ENCODE measurements at regions not wholly inside any gene's neighbourhood (a gene's known extent, or its start where the extent isn't known, plus 50 kb on each side); places are given as distances from the start of the nearest gene placed in this dataset.

DNA sequence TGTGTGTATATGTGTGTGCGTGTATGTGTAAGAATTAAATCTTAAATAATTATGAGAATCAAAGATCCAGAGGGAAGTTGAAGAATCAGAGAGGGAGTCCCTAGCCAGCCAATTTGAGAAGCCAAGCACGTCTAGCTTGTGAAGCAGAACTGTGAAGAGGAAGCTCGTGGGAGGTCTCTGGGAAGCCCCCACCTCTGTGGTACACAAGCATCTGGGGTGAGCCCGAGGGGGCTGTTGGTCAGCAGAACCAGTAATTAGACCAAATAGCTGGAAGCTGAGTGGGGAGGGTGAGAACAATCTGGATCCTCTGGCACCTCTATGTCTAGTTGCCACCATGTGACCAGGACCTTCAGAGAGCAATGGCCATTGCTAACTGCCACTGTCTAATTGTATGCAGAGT is 162.7 kb upstream of the ADRA1D start:
- no peaks in the 10 kb centered on the region for H4K20me1 ChIP-seq (replicated peaks; ENCODE audit: control insufficient read depth, extremely low read depth, insufficient read depth, low read length)
- no peaks in the 10 kb centered on the region for H3K9me3 ChIP-seq (replicated peaks; ENCODE audit: control insufficient read depth, insufficient read depth, low read length)
- H3K27ac ChIP-seq (ENCODE audit: insufficient read depth, low read depth, low read length), result no peak overlapping the region
- H3K9ac ChIP-seq (replicated peaks; ENCODE audit: extremely low read depth, insufficient read depth, low read length), result no peak overlapping the region
- dilution Hi-C loops (cut with MboI; ENCODE audit: extremely low pct_ligation_motif_present, low sequenced_read_pairs) (no loop called here), intact Hi-C loops (cut with micrococcal nuclease) (no loop called here)
- no TSS peak for BruUV-seq (replicated peaks)
- CTCF ChIA-PET, result no interaction called here
- no peaks in the 10 kb centered on the region for H3K9me1 ChIP-seq (replicated peaks; ENCODE audit: control insufficient read depth, extremely low read depth, insufficient read depth, low read length)
- H3K36me3 ChIP-seq (ENCODE audit: control insufficient read depth in 2 of 2, extremely low read depth in 1 of 2, insufficient read depth in 2 of 2, low read length in 2 of 2), result no peaks in the 10 kb centered on the region
- no peak overlapping the region for H3K4me3 ChIP-seq (replicated peaks in 1 of 3; ENCODE audit: insufficient read depth in 1 of 3, low read depth in 1 of 3, low read length in 3 of 3)
- no peaks in the 10 kb centered on the region for H3K79me2 ChIP-seq (ENCODE audit: control insufficient read depth, insufficient read depth, low read length)
- no peak for TF ChIP-seq JUN (IDR thresholded peaks at IDR 0.05; ENCODE audit: borderline replicate concordance, insufficient read depth, insufficient read length, low read depth)
- TF ChIP-seq, protein P1, sequence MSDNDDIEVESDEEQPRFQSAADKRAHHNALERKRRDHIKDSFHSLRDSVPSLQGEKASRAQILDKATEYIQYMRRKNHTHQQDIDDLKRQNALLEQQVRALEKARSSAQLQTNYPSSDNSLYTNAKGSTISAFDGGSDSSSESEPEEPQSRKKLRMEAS (IDR thresholded peaks at IDR 0.05; ENCODE audit: insufficient read depth, insufficient read length), result no peak
- TF ChIP-seq MYC (IDR thresholded peaks at IDR 0.05; ENCODE audit: low read depth, low read length), result no peak
- no peak for TF ChIP-seq FOS (IDR thresholded peaks at IDR 0.05; ENCODE audit: borderline replicate concordance, insufficient read depth, low read length)
- TF ChIP-seq POLR2AphosphoS5 (IDR thresholded peaks at IDR 0.05; ENCODE audit: insufficient read depth, low read depth, low read length), result no peak
- no peak for TF ChIP-seq EZH2 (IDR thresholded peaks at IDR 0.05; ENCODE audit: borderline replicate concordance, low read depth, low read length, severe bottlenecking)
- DNase-seq (ENCODE audit: low read depth, low spot score) (no peak), FAIRE-seq (no peak)
- H3K27me3 ChIP-seq (ENCODE audit: control insufficient read depth in 2 of 2, insufficient read depth in 2 of 2, low read length in 2 of 2), result peaks cover 0 to 3% of the 10 kb centered on the region in 2 experiments
- H3K4me2 ChIP-seq (ENCODE audit: insufficient read depth, low read length), result no peak overlapping the region
- H3K4me1 ChIP-seq (ENCODE audit: control insufficient read depth, extremely low read depth, insufficient read depth, low read length), result no peaks in the 10 kb centered on the region
- no peak overlapping the region for H2AFZ ChIP-seq (ENCODE audit: low read depth, low read length)
- POLR2A ChIA-PET, result no interaction called here

DNA sequence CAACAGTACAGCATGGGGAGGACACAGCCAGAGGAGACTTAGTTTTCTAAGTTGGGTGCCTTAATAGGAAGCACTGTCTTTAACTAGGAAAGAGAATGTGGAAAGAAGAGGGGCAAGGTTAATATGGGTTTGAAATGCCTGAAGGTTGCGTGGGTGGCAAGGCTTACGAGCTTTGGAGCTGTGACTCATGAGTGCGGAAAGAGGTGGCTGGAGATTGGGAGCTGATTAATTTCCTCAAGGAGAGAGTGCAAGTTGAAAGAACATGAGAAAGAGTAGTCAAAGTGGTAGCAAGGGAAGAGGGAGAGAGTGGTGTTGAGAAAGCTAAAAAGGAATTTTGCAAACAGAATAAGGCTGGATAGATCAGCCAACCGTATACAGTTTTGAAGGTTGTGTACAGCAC is 157.5 kb upstream of the ADRA1D start:
- peaks cover 4 to 5% of the 10 kb centered on the region in 2 experiments for H3K27me3 ChIP-seq (ENCODE audit: control insufficient read depth in 2 of 2, insufficient read depth in 2 of 2, low read length in 2 of 2)
- no peaks in the 10 kb centered on the region for H3K9me3 ChIP-seq (replicated peaks; ENCODE audit: control insufficient read depth, insufficient read depth, low read length)
- H2AFZ ChIP-seq (ENCODE audit: low read depth, low read length), result no peak overlapping the region
- H3K4me1 ChIP-seq (ENCODE audit: control insufficient read depth, extremely low read depth, insufficient read depth, low read length), result peaks cover 4% of the 10 kb centered on the region
- TF ChIP-seq GATA2 (IDR thresholded peaks at IDR 0.05; ENCODE audit: insufficient read depth, insufficient read length, low read depth, low read length) (peak; percentile 56), FOS (IDR thresholded peaks at IDR 0.05; ENCODE audit: borderline replicate concordance, insufficient read depth, low read length) (peak; percentile 53), EZH2 (IDR thresholded peaks at IDR 0.05; ENCODE audit: borderline replicate concordance, low read depth, low read length, severe bottlenecking) (no peak)
- H3K4me3 ChIP-seq (replicated peaks in 1 of 3; ENCODE audit: insufficient read depth in 1 of 3, low read depth in 1 of 3, low read length in 3 of 3), result no peak overlapping the region
- no peaks in the 10 kb centered on the region for H3K9me1 ChIP-seq (replicated peaks; ENCODE audit: control insufficient read depth, extremely low read depth, insufficient read depth, low read length)
- no peak overlapping the region for H3K9ac ChIP-seq (replicated peaks; ENCODE audit: extremely low read depth, insufficient read depth, low read length)
- no peaks in the 10 kb centered on the region for H3K36me3 ChIP-seq (ENCODE audit: control insufficient read depth in 2 of 2, extremely low read depth in 1 of 2, insufficient read depth in 2 of 2, low read length in 2 of 2)
- peak; percentile 36 for DNase-seq (ENCODE audit: low read depth, low spot score)
- H3K79me2 ChIP-seq (ENCODE audit: control insufficient read depth, insufficient read depth, low read length), result no peaks in the 10 kb centered on the region
- dilution Hi-C loops (cut with MboI; ENCODE audit: extremely low pct_ligation_motif_present, low sequenced_read_pairs) (no loop called here), intact Hi-C loops (cut with micrococcal nuclease) (no loop called here)
- no TSS peak for BruUV-seq (replicated peaks)
- ChIA-PET POLR2A (no interaction called here), CTCF (interaction anchor here (1.3 to 1.4 kb wide), 2 partner anchors 11 to 17 kb away, joined by 3 to 4 read pairs; no protein-coding TSS in a partner anchor)
- H4K20me1 ChIP-seq (replicated peaks; ENCODE audit: control insufficient read depth, extremely low read depth, insufficient read depth, low read length), result no peaks in the 10 kb centered on the region
- no peak for FAIRE-seq
- no peak overlapping the region for H3K4me2 ChIP-seq (ENCODE audit: insufficient read depth, low read length)
- H3K27ac ChIP-seq (ENCODE audit: insufficient read depth, low read depth, low read length), result no peak overlapping the region
